T-helper 17 cell (primary cell): ENCODE measurements at regions not wholly inside any gene's neighbourhood (a gene's known extent, or its start where the extent isn't known, plus 50 kb on each side); places are given as distances from the start of the nearest gene placed in this dataset.
"Not testable (repeated sequence)": the region's sequence is repeated elsewhere in the genome, so short reads cannot be mapped to it uniquely, and the experiment has no call there.

Experiments used
- ATAC-seq: fragments of 150-1000 bp; cut with Tn5 transposase; 2 replicates; pipeline ENCODE4 v1.10.0; 2021; ENCODE audit warnings: mild to moderate bottlenecking, moderate library complexity
- DNase-seq, 3 donors: peaks; one replicate each; pipeline versions ENCODE4 v3.0.0 to v3.0.0-alpha.2; 2020 to 2021
- H3K9me3 ChIP-seq: one replicate; pipeline ENCODE4 v1.7.0; 2013; ENCODE audit warnings: low read length, mild to moderate bottlenecking; ENCODE audit not compliant: control insufficient read depth, poor library complexity, severe bottlenecking
- H3K27ac Mint-ChIP-seq: one replicate; pipeline ENCODE4 v1.8.0; 2022; ENCODE audit warnings: mild to moderate bottlenecking, moderate library complexity, mixed read lengths
- H3K27me3 Mint-ChIP-seq: one replicate; pipeline ENCODE4 v1.8.0; 2022; ENCODE audit warnings: mixed read lengths
- H3K36me3 Mint-ChIP-seq: one replicate; pipeline ENCODE4 v1.8.0; 2022; ENCODE audit warnings: low read depth, mixed read lengths
- H3K4me1 Mint-ChIP-seq: one replicate; pipeline ENCODE4 v1.8.0; 2022; ENCODE audit warnings: mild to moderate bottlenecking, mixed read lengths
- H3K4me3 Mint-ChIP-seq: one replicate; pipeline ENCODE4 v1.8.0; 2022; ENCODE audit warnings: mild to moderate bottlenecking, moderate library complexity, mixed read lengths

DNA sequence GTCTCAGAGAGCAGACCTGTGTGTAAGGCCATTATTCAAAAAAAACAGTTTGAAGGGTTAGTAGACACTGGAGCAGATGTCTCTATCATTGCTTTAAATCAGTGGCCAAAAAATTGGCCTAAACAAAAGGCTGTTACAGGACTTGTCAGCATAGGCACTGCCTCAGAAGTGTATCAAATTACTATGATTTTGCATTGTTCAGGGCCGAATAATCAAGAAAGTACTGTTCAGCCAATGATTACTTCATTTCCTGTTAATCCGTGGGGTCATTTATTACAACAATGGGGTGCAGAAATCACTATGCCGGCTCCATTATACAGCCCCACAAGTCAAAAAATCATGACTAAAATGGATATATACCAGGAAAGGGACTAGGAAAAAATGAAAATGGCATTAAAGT lies 160.3 kb downstream of the GPX5 start:
- H3K4me3 Mint-ChIP-seq, H3K27ac Mint-ChIP-seq, H3K36me3 Mint-ChIP-seq, H3K9me3 ChIP-seq, DNase-seq, ATAC-seq: not testable (repeated sequence)
- Mint-ChIP-seq H3K4me1 (peaks cover 24% of the 10 kb centered on the region), H3K27me3 (peaks cover 93% of the 10 kb centered on the region)

DNA sequence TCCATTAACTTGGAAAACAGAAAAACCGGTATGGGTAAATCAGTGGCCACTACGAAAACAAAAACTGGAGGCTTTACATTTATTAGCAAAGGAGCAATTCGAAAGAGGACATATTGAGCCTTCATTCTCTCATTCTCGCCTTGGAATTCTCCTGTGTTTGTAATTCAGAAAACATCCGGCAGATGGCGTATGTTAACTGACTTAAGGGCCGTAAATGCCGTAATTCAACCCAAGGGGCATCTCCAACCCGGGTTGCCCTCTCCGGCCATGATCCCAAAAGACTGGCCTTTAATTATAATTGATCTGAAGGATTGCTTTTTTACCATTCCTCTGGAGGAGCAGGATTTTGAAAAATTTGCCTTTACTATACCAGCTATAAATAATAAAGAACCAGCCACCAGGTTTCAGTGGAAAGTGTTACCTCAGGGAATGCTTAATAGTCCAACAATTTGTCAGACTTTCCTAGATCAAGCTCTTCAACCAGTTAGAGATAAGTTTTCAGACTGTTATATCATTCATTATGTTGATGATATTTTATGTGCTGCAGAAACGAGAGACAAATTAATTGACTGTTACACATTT lies 160.9 kb downstream of the GPX5 start:
- not testable (repeated sequence) for H3K4me3 Mint-ChIP-seq, ATAC-seq, H3K9me3 ChIP-seq, H3K36me3 Mint-ChIP-seq, H3K27ac Mint-ChIP-seq
- H3K27me3 Mint-ChIP-seq, result peaks cover 97% of the 10 kb centered on the region
- H3K4me1 Mint-ChIP-seq, result peaks cover 24% of the 10 kb centered on the region
- peak in 1 of 3 donors; percentile 51 for DNase-seq

DNA sequence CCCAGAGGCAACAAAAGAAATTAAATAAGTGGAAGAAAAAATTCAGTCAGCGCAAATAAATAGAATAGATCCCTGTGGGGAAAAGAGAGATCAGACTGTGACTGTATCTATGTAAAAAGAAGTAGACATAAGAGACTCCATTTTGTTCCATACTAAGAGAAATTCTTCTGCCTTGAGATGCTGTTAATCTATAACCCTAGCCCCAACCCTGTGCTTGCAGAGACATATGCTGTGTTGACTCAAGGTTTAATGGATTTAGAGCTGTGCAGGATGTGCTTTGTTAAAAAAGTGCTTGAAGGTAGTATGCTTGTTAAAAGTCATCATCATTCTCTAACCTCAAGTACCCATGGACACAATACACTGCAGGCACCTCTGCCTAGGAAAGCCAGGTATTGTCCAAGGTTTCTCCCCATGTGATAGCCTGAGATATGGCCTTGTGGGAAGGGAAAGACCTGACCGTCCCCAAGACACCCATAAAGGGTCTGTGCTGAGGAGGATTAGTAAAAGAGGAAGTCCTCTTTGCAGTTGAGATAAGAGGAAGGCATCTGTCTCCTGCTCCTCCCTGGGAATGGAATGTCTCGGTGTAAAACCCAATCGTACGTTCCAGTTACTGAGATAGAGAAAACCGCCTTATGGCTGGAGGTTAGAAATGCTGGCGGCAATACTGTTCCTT lies 161.8 kb downstream of the GPX5 start:
- H3K4me3 Mint-ChIP-seq, ATAC-seq, H3K9me3 ChIP-seq, DNase-seq, H3K27ac Mint-ChIP-seq, H3K36me3 Mint-ChIP-seq: not testable (repeated sequence)
- H3K27me3 Mint-ChIP-seq, result peaks cover 95% of the 10 kb centered on the region
- H3K4me1 Mint-ChIP-seq, result peaks cover 17% of the 10 kb centered on the region

DNA sequence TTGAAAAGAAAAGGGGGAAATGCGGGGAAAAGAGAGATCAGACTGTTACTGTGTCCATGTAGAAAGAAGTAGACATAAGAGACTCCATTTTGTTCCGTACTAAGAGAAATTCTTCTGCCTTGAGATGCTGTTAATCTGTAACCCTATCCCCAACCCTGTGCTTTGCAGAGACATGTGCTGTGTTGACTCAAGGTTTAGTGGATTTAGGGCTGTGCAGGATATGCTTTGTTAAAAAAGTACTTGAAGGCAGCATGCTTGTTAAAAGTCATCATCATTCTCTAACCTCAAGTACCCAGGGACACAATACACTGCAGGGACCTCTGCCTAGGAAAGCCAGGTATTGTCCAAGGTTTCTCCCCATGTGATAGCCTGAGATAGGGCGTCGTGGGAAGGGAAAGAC lies 166.3 kb downstream of the GPX5 start:
- not testable (repeated sequence) for H3K4me1 Mint-ChIP-seq

DNA sequence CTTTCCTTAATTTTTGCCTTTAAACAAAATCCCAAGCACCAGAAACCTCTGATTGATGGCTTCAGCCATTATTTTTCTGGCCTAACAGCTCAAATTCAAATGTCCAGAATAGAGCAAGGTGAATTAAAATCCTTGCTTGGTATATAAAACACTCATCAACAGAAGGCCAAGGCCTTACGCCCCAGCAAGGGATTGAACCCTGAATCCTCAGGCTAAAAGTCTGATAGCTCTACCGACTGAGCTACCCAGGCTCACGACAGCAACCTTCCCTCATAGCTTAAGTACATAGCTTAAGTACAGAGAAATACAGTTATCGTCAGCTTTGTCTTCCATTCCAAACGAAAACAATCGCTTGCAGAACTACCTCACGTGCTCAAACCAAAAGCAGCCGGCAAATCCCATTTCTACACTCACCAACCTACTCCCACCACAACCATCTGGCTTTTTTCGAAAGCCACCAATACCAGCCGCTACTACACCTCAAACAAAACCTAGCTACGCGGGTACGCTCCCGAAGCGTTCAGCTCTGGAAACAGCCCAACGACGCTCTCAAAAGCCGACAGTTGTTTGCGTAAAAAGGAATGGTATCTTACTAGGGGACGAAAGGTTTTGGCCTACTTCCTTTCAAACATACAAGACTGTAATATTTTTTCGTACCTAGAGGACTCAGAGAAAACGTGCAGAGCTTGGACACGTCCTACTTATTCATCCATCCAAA lies 167.5 kb downstream of the GPX5 start:
- Mint-ChIP-seq H3K27ac (no peak overlapping the region), H3K36me3 (peaks cover 3% of the 10 kb centered on the region), H3K4me1 (peaks cover 8% of the 10 kb centered on the region), H3K27me3 (peaks cover 97% of the 10 kb centered on the region), H3K4me3 (no peak overlapping the region)
- DNase-seq (no peak), ATAC-seq (no peak)
- H3K9me3 ChIP-seq, result peaks cover 3% of the 10 kb centered on the region

More for the DNA sequence above, 166.3 kb downstream of the GPX5 start:
- ATAC-seq, DNase-seq, H3K9me3 ChIP-seq, H3K36me3 Mint-ChIP-seq, H3K27ac Mint-ChIP-seq, H3K4me3 Mint-ChIP-seq: not testable (repeated sequence)
- H3K27me3 Mint-ChIP-seq, result peaks cover 97% of the 10 kb centered on the region

DNA sequence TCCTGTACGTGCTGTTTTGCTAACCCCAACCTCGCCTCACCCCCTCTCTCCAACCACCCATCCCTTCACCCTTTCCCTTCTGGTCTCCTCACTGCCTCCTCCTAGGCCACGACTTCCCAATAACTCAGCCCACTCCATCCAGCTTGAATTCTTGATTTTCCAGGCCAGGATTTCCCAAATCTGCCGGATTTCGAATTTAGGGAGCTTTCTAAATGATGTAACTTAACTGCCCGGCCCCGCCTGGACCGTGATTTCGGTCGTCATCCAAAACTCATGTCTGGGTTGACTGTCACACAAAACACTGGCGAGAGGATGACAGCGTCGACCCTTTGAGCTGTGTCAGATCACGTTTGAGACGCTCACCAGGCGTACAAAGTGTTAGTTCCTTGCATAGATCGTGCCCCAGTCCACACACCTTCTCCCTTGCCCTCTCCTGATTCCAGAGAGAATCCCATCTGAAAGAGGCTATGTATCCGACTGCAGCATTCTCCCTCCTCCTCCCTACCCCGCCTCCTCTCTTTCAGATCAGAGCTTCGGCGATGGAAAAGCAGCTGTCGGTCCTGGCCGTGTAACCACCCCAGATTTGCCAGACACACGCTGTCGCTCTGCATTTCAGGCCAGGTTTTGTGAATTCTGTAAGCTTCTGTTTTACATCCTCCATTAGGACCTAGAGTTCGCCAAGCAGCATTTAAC lies 168.2 kb downstream of the GPX5 start:
- peaks cover 3% of the 10 kb centered on the region for H3K9me3 ChIP-seq
- ATAC-seq (no peak), DNase-seq (no peak)
- H3K36me3 Mint-ChIP-seq, result peaks cover 3% of the 10 kb centered on the region
- no peak overlapping the region for H3K27ac Mint-ChIP-seq
- no peak overlapping the region for H3K4me3 Mint-ChIP-seq
- peaks cover 8% of the 10 kb centered on the region for H3K4me1 Mint-ChIP-seq
- peaks cover 98% of the 10 kb centered on the region for H3K27me3 Mint-ChIP-seq

DNA sequence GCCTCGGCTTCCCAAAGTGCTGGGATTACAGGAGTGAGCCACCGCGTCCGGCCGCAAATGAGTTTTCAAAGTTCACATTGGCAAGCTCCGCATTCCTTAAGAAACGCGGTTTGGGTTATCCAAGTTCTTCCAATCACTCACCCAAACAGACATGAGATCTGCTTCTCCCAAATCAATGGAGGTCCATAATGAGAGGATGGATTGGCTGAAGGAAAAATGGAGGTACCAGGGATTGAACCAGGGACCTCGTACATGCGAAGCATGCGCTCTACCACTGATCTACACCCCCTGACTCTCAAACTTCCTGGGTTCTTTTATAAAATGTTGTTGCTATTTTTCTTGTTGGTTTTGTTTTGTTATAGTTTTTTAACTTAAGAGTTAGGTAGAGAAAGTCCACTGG lies 170.0 kb downstream of the GPX5 start:
- Mint-ChIP-seq H3K4me1 (peaks cover 8% of the 10 kb centered on the region), H3K27me3 (peaks cover 96% of the 10 kb centered on the region), H3K4me3 (no peak overlapping the region)

DNA sequence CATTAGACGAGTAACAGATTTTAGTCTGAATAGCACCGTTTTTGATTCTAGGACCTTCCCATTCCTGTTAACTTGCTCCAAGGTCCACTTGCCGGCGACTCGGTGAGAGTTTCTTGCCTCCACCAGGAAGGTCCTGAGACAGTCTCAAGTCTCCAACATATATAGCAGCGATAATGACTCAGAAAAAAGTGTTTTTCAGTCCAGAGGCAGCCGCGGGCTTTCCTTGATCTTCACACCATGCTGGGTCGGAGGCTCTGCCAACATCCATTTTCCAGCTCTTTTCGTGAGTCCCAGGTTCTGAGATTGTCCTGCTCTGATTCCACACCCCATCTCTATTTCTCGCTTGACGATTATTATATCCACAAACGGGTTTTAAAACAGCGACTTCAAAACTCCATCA lies 170.5 kb downstream of the GPX5 start:
- peaks cover 96% of the 10 kb centered on the region for H3K27me3 Mint-ChIP-seq
- DNase-seq (no peak), ATAC-seq (no peak)
- no peak overlapping the region for H3K4me3 Mint-ChIP-seq
- H3K9me3 ChIP-seq, result peaks cover 3% of the 10 kb centered on the region
- H3K36me3 Mint-ChIP-seq, result peaks cover 3% of the 10 kb centered on the region
- peaks cover 8% of the 10 kb centered on the region for H3K4me1 Mint-ChIP-seq
- H3K27ac Mint-ChIP-seq, result no peak overlapping the region

More for the DNA sequence above, 170.0 kb downstream of the GPX5 start:
- H3K36me3 Mint-ChIP-seq, result peaks cover 3% of the 10 kb centered on the region
- DNase-seq (no peak), ATAC-seq (no peak)
- no peak overlapping the region for H3K27ac Mint-ChIP-seq
- H3K9me3 ChIP-seq, result peaks cover 3% of the 10 kb centered on the region

DNA sequence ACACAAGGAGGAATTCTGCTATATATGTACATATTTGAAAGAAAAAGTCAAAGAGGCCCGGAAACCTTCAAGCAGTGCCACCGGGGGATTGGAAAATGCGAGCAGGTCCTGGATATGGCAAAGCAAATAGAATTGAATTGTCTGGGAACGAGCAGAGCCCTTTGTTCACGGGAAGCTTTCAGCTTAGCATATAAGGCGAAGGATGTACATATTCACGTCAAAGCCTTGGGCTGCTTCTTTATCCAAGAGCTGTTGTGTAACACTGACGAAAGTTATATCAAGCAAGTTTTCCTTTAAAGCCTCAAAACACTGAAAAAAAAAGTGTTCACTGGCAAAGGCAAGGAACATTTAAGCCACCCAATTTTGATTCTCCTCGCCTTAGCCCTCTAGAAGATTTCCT lies 171.0 kb downstream of the GPX5 start:
- Mint-ChIP-seq H3K4me3 (no peak overlapping the region), H3K36me3 (peaks cover 3% of the 10 kb centered on the region), H3K4me1 (peaks cover 8% of the 10 kb centered on the region), H3K27me3 (peaks cover 96% of the 10 kb centered on the region), H3K27ac (no peak overlapping the region)
- DNase-seq (no peak), ATAC-seq (no peak)
- H3K9me3 ChIP-seq, result peaks cover 3% of the 10 kb centered on the region

DNA sequence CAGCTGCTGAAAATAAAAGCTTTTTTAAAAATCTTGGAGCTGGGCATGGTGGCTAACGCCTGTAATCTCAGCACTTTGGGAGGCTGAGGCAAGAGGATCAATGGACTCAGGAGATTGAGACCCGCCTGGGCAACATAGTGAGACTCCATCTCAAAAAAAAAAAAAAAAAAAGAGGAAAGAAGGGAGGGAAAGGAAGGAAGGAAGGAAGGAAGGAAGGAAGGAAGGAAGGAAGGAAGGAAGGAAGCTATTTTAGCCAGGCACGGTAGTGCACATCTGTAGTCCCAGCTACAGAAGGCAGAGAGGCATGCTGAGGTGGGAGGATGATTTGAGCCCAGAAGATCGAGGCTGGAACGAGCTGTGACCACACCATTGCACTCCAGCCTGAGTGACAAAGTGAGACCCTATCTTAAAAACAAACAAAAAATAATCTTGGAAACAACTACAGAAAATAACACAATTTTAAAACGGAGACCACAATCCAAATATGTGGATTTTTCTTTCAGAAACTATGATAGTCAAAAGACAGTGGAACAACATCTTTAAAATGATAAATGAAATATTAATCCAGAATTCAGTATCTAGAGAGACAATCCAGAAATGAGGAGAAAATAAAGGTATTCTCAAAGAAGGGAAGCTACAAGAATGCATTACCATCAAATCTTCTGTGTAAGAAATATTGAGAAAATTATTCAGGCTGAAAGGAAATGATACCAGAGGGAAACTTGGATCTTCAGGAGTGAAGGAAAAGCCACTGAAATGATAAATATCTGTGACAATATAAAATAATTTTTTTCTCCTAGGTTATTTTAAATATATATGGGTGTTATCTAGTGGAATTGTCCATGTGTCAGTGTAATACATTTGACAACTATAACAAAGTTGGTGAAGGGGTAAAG lies 182.0 kb downstream of the GPX5 start:
- H3K27ac Mint-ChIP-seq, result no peak overlapping the region
- peaks cover 3% of the 10 kb centered on the region for H3K36me3 Mint-ChIP-seq
- H3K4me3 Mint-ChIP-seq, result no peak overlapping the region
- peaks cover 46% of the 10 kb centered on the region for H3K27me3 Mint-ChIP-seq
- H3K4me1 Mint-ChIP-seq, result peaks cover 4% of the 10 kb centered on the region
- ATAC-seq (no peak), DNase-seq (no peak)
- H3K9me3 ChIP-seq, result peaks cover 12% of the 10 kb centered on the region

DNA sequence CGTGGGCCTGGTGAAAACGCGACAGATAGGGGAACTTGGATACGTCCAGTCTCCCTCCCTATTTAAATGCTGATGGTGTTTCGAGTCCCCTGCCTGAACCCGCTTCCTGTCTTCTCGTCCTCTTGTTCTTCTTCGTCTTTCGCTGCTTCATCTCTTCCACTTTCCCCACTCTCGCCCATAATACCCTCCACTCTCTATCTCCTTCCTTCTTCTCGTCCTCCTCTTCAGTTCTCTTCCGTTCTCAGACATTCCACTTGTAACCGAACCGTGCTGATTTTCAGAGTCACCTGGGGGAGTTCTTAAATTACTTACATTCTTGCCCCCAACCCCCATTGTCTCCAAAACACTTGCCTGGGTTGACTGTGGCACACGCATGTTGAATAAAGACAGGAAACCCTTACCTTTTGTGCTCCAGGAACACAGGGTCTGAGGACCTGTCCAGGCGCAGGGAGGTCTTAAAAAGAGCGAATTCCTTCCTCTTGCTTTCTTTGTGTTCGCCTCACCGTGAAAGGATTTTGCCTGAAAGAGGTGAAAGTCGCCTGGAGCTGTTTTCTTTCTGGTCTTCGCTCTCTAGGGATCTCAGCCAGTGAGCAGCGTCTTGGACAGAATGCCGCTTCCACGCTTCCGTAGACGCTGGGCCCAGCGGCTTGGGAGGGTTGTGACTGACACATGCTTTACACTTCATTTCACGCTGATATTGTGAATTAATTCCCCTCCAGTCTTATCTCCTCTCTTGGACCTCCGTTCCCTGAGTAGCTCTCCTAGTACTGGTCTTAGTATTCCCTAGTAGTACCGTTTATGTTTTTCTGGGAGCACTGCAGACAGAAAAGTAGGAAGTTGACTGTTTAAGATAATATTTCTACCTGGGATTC lies 184.0 kb downstream of the GPX5 start:
- DNase-seq, result no peak
- Mint-ChIP-seq H3K36me3 (peaks cover 3% of the 10 kb centered on the region), H3K27ac (peak overlapping the region; percentile 0), H3K4me3 (peak overlapping the region; percentile 7), H3K27me3 (peaks cover 25% of the 10 kb centered on the region), H3K4me1 (peaks cover 4% of the 10 kb centered on the region)
- H3K9me3 ChIP-seq, result peaks cover 12% of the 10 kb centered on the region
- ATAC-seq, result no peak
